A204.1 (cell line): ENCODE measurements at regions not wholly inside any gene's neighbourhood (a gene's known extent, or its start where the extent isn't known, plus 50 kb on each side); places are given as distances from the start of the nearest gene placed in this dataset.

Source experiments
- FAIRE-seq: peaks from 2 replicates; lab custom pipeline; 2012; peaks lifted over from hg19 to GRCh38; lab: Jason Lieb, UNC

DNA sequence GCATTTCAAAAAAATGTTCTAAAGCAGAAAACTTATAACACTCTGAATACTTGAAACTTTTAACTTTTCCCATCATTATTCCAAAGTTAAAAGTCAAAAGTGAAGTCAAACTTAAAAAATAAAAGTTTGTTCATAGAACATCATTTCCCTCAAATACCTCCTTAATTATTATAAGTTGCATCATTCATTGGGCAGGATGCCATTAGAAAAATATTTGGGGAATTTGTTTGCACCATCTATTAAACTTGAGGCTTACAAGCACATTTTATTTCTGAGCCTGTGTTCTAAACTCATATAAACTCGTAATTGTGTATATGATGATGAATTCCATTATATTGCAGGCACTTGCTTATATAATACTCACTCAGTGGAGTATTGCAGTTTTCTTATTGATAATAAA is 588.0 kb upstream of the NRXN1 start:
- no peak for FAIRE-seq

DNA sequence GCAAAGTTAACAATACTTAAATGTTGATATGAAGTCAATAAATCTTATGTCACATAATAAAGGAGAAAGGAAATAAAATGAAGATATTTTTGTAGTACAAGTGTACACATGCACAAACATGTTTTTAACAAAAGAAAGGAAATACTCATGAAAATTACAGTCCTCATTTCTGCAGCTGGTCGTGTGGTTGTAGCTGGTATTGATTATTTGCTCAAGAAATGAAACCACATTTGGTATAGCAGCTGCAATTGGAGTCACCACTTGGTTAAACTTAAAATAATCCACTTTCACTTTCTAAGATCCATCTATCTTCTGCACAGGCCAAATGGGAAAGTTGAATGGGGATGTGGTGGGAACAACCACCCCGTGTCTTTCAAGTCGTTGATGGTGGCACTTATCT is 580.5 kb upstream of the NRXN1 start:
- FAIRE-seq, result no peak

DNA sequence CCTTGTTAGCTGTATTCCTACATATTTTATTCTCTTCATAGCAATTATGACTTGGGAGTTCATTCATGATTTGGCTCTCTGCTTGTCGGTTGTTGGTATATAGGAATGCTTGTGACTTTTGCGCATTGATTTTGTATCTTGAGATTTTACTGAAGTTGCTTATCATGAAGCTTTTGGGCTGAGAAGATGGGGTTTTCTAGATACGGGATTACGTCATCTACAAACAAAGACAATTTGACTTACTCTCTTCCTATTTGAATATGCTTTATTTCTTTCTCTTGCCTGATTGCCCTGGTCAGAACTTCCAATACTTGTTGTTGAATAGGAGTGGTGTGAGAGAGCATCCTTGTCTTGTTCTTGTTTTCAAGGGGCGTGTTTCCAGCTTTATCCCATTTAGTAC is 569.8 kb upstream of the NRXN1 start:
- no peak for FAIRE-seq

DNA sequence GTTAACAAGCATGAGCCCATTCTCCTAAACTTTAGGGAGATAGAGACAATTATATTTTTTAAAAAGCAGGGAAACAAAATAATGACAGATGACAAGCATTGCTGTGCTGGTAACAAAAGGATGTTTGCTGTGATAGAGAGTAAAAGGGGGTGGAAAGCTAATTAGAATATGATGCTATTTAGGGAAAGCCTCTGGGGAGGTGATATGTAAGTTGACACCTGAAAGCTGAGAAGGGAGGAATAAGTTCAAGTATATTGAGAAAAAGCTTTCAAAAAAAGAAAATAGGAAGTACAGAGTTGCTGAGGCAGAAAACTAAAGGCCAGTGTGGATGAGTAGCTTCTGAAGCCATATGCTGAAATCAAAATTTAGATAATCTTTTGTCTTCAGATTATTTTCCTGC is 565.2 kb upstream of the NRXN1 start:
- no peak for FAIRE-seq

DNA sequence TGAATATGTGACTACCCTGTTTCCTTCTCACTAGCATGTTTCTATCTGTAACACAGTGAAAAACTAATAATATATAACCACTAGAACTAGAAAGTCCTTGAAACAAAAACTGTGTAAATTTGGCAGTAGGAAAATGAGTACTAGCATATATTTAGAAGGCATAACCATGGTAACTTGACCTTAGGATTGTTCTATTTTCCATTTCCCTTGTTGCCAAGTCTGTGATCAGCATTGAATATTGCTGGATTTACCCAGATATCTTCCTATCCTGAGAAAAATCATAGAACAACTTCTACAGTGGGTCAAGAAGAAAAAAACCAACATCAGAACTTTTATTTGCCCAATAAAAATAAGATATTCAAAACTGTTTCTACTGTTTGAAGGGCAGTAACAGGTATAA is 563.9 kb upstream of the NRXN1 start:
- no peak for FAIRE-seq

DNA sequence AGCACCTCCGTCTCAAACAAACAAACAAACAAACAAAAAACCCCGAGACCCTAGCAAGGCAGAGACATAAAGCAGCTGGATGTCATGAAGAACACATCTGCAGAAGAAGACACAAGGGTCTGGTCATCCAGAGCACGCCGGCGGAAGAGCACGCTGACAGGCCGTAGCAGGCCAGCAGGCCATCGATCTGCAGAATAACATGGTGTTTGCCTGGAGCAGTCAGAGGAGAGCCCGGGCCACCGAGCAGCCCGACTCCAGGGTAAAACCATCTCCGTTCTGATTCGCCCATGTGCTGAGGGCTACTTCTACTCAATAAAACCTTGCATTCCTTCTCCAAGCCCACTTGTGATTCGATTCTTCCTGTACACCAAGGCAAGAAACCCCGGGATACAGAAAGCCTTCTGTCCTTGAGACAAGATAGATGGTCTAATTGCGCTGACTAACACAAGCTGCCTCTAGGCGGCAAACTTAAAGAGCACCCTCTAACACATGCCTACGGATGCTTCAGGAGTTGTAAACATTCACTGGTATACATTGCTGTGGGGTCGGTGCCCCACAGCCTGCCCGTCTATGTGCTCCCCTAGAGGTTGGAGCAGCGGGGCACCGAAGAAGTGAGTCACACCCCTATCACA is 549.8 kb upstream of the NRXN1 start:
- FAIRE-seq, result no peak

DNA sequence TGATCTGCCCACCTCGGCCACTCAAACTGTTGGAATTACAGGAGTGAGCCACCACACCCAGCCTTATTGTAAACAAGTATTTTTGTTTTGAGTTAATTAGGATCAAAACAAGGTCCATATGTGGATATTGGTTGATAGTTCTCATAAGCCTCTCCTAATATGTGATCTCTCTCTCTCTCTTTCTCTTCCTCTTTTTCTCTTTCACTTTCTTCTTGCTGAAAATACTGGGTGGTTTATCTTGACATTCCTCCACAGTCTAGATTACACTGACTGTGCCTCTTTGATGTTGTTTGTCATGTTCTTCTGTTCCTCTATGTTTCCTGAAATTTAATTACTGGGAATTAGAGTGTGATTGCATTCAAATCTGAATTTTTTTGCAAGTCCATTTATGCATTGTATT is 547.5 kb upstream of the NRXN1 start:
- FAIRE-seq, result no peak

DNA sequence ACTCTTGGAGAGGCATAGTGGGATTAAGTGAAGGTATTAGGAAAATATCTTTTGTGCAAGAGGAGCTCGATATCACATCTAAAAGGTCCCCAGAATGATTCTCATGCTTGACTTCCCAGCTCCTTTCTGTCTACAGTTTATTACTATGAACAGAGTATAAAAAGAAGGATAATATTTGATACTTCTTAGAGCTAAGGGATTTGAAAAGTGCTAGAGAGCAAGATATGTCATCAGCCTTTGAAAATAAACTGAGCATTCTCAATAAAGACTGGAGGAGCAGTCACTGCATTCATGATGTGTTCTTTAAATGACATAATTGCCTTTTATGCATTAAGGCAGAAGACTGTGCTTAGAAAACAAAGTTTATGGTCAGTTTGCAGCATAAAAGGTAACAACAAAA is 543.2 kb upstream of the NRXN1 start:
- FAIRE-seq, result no peak

DNA sequence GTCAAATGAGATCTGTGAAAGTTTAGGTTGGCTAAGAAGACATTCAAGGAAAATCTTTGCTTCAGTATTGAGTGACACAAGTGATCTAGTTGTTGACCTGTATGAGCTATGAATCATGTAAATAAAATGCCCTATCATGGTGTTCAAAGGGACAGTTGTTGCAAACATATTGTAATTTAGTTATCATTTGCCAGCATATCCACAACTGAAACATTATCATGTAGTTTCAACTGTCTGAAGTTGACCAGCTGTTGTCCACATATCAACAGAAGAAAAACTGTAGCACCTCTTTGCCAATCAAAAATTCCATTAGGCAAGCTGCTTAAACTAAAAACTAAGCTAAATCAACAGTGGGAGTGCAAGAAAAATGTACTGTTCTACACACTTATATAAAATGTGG is 527.1 kb upstream of the NRXN1 start:
- no peak for FAIRE-seq

DNA sequence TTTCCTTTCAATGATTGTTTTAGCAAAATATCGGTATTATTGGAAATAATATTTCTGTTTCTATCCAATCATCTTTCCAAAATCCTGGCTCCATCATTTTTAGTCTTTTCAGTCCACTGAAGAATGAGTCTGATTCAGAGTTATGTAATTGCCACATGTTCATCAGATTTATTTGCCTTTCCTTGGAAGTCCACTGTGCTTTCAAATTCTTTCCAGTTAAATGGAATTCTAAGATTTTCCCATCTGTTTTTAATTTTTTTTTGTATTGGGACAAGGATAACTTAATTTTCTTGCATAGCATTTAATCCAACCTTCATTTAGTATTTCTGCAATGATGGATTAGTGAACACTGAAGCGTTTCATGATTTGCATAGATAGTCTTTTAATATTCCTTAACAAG is 521.5 kb upstream of the NRXN1 start:
- FAIRE-seq, result no peak

DNA sequence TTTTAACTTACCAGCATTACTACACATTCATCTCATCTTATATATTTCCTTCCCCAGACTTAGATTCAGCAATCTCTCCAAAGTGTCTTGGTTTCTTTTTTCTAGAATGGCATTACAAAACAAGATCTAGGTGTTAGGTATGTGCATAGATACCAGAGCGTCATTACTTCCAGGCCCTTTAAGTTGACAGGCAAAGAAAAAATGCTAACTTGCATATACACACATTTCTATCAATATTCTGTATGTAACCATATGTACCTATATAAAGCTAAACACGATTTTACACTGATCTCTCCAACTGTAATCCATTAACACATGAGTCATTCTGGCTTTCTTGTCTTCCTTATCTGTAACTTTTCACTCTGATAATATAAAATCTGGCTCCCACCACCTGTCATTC is 503.8 kb upstream of the NRXN1 start:
- no peak for FAIRE-seq

DNA sequence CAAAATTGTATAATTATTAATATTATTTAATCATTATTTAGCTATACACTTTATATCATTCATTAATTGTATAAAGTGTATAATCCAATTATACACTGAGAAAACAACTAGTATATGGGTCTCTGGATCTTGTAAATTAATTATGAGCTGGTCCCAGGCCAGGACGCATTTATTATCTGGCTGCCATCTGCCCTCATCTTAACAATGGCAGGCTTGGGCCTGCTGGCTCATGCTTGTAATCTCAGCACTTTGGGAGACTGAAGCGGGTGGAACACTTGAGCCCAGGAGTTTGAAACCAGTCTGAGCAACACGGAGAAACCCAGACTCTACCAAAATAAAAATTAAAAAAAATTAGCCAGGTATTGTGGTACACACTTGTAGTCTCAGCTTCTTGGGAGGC is 502.2 kb upstream of the NRXN1 start:
- FAIRE-seq, result no peak

DNA sequence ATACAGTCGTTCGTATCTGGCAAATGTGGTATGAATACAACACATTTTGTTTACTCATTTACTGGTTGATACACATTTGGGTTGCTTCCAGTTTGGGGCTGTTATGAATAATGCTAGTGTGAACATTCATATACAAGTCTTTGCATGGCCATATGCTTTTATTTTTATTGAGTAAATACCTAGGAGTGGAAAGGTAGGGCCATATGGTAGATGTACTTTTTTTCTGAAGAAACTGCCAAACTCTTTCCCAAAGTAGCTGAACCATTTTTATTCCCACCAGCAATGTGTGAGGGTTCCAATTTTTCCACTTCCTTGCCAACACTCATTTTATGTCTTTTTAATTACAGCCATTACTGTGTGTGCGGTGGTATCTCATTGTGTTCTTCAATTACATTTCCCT is 496.2 kb upstream of the NRXN1 start:
- no peak for FAIRE-seq

DNA sequence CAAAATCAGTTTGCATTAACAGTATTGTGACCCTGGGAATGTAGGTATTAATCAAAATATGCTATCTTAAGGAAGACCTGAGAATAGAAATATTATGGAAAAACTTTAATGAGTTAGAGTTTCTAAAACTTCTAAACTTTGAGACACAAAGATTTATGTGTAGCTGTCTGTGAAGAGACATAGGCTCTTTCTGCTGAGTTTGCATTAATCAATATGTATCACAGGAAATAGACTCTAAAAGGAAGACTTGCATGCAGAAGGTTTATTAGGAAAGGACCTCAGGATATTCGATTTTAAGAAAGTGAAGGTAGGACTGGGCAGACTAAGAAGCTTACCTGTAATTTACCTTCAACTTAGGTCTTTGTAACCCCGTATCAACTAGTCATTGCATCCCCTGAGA is 494.8 kb upstream of the NRXN1 start:
- FAIRE-seq, result no peak

DNA sequence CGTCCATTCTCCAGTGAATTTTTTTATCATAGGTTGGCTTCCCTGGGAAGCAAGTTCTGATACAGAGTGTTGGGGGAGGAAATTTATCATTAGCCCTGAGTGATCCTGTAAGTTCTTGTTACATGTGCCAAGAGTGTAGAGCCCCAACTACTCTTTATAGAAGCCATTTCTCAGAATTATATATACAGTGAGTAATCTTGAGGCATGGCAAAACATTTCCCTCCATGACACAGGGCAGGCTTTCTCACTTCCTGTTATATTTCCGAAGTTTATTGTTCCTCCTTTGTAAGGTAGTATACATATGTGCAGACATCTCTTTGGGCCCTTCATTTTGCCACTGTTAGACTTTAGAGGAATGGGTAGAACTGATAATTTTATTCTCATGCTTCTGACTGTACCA is 484.7 kb upstream of the NRXN1 start:
- FAIRE-seq, result no peak

DNA sequence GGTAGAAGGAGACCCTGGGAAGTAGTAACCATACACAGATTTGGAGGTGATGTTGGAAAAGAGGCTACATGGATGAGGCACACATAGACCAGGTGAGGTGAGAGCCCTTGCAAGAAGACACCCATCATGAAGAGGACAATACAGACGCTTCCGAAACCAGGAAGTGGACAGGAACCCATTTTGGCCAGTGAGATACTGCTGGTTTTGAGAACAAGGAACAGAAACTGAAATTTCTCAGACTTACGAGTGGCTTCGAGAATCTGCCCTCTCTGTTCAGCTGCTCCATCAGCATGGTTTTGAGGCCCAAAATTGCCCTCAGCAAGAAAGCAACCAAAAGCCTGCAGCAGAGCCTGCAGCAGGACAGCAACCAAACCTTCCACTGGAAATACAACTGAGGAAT is 479.1 kb upstream of the NRXN1 start:
- no peak for FAIRE-seq

DNA sequence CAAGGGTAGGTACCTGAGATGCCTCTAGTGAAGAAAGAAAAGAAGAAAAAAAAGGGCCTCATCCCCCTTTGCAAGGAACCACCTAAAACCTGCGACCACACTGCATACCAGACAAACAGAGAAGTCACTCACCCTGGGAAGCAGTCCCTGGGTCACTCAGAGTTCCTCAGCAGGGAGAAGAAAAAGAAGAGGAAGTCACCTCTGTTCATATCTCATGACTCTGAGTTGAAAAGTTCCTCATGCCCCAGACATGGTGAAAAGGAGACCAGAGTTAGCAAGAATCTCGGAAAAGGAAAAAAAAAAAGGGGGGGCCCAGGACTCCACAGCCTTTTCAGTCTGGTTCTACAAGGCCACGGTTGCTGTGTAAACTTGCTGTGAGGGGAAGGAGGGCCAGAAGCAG is 478.4 kb upstream of the NRXN1 start:
- FAIRE-seq, result no peak

DNA sequence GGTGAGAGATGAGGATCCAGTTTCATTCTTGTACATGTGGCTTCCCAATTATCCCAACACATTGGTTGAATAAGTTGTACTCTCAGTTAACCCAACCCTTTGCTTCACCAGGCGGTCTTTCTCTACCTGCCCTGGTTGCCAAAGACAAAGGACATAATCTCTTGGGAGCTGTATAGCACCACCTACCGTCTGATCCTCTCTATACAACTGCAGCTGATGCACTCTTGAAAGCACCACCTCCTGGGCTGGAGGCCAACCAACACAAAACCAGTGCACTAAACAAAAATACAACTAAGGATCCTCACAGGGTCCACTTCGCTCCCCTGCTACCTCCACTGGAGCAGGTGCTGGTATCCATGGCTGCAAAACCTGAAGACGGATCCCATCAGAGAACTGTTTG is 473.6 kb upstream of the NRXN1 start:
- no peak for FAIRE-seq

DNA sequence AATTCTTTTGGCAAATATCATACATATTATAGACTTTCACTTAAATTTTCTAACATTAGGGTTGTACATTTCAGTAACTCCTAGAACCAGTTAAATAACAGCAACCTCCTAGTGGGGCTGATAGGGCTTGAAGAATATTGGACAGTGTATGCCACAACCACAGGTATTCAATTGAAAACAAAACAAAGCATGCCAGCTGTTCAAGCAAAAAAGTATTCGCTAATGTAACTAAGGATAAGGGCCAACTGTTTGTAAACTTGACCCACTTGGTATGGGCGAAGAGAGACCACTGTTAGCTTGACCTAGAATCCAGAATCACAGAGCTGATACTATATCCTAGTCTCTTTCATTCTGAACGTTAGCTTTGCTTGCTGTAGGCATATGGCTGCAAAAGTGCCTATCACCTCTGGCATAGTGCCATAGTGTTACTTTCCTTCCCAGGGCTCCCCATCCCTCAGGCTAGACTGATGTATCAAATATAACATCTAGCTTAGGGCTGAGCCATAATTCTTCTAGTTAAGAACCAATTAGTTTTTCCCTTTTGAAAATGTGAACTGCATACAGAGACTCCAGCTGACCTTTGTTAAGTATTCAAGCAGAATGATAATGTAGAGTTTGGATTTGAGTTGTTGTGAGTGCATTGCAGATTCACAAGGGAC is 458.8 kb upstream of the NRXN1 start:
- no peak for FAIRE-seq

DNA sequence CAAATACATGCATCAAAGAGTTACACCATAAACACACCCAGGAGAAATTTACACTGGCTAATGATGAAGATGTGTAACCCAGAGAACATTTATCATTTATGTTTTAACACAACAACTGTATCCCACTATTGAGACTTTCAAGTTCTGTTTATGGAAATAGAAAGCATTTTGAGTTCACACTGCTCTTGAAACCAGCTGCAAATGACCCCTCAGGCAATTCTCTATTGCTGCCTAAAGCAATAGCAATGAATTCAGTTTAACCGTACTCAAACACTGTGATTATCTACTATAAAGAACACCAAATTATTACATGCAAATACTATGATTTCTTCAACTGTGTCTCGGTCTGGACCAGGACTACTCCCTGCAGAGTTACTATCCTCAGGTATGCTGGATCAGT is 452.7 kb upstream of the NRXN1 start:
- no peak for FAIRE-seq

DNA sequence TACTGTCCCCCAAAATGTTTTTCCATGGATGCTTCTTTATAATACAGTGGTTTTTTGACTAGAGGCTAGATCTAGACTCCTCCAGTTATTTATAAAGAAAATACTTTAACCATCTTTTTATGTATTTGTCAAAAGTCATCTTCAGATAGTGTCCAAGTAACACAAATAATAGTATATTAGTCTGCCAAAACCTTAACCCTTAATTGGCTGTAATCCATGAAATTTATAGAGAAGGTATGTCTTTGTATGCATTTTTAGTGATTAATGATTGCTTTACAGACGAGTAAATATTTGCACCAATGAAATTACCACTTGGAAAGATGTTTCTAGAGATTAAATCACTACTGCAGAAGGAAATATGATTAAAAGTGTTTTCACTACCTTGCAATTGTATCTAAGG is 451.8 kb upstream of the NRXN1 start:
- no peak for FAIRE-seq

DNA sequence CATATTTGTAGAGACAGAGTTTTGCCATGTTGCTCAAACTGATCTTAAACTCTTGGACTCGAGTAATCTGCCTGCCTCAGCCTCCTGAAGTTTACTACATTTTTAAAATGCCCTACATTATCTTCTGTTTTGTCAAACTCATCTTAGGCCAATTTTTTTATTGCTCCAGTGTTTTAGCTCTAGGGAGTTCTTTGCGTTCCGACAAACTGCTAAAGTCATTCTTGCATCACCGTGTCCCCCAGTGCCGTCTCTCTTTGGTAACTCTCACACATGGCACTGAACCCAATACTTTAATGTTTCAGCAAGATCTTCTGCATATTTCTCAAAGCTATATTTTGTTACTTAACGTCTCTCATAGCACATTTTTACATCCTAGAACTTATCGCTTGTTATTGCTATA is 440.9 kb upstream of the NRXN1 start:
- no peak for FAIRE-seq

DNA sequence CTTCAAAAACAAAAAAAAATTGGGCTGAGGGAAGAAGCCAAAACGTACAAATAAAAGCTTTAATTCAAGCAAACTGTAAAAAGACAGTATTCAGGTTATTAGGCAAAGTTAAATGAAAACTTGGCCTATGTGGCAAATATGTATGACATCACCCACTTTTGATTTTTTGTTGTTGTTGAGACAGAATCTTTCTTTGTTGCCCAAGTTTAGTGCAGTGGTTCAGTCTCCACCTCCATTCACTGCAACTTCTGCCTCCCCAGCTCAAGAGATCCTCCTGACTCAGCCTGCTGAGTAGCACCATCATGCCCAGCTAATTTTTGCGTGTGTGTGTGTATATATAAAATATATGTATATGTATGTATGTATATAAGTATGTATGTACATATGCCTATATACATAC is 440.4 kb upstream of the NRXN1 start:
- FAIRE-seq, result no peak

DNA sequence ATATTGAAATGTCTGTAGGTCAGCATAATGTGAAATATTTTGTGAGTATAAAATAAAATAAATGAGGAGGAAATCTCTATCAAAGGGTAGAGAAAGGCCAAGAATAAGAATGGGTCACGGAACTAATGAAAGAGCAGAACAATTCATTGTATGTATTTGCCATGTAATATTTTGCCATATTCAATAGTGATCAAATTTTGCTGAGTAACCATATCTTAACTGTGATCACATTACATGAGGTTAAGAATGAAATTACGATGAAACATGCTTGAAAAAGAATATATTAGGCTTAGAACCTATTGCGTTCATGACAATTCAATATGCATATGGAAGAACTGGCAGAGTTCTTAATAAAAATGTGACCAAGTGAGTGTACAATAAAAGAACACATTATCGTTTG is 437.2 kb upstream of the NRXN1 start:
- FAIRE-seq, result no peak

DNA sequence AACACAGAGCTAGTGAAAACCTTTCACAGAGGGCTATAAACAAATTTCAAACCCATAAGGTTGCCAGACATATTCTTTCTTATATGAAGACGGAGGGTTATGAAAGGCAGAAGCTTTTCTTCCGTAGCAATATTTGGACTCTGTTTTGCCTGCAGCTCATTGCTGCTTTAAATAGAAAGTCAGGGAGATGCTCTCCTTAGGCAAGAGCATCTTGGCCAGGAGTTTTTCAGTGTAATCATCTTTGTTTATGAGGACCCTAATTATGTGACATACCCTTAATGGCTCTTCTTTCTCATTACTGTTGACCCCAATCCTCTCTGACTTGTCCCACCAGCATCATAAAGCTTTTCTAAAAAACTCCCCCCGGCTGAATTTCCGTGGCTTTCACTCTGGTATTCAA is 433.4 kb upstream of the NRXN1 start:
- FAIRE-seq, result no peak
